GM06990 (cell line): ENCODE measurements at regions not wholly inside any gene's neighbourhood (a gene's known extent, or its start where the extent isn't known, plus 50 kb on each side); places are given as distances from the start of the nearest gene placed in this dataset.

ENCODE experiments used
- DNase-seq: peaks from one replicate; pipeline ENCODE4 v3.0.0-alpha.2; 2011; ENCODE audit not compliant: insufficient read length; ENCODE audit errors: extremely low read depth
- H3K27me3 ChIP-seq: replicated peaks from 2 replicates; pipeline ENCODE4 v1.6.0; 2011; ENCODE audit warnings: low read length; ENCODE audit not compliant: control insufficient read depth, insufficient read depth
- H3K36me3 ChIP-seq: 2 replicates; pipeline ENCODE4 v1.5.1; 2011; ENCODE audit warnings: low read length; ENCODE audit not compliant: control insufficient read depth, insufficient read depth
- H3K4me3 ChIP-seq: replicated peaks from 2 replicates; pipeline ENCODE4 v1.5.1; 2011; ENCODE audit warnings: low read depth, mild to moderate bottlenecking, control low read depth, low read length
- TF ChIP-seq, protein P1 (sequence below): IDR thresholded peaks from 2 replicates; pipeline ENCODE4 v1.5.1; 2011; ENCODE audit warnings: low read length, control low read depth, mild to moderate bottlenecking, inconsistent platforms; ENCODE audit not compliant: insufficient read depth, poor library complexity, severe bottlenecking

DNA sequence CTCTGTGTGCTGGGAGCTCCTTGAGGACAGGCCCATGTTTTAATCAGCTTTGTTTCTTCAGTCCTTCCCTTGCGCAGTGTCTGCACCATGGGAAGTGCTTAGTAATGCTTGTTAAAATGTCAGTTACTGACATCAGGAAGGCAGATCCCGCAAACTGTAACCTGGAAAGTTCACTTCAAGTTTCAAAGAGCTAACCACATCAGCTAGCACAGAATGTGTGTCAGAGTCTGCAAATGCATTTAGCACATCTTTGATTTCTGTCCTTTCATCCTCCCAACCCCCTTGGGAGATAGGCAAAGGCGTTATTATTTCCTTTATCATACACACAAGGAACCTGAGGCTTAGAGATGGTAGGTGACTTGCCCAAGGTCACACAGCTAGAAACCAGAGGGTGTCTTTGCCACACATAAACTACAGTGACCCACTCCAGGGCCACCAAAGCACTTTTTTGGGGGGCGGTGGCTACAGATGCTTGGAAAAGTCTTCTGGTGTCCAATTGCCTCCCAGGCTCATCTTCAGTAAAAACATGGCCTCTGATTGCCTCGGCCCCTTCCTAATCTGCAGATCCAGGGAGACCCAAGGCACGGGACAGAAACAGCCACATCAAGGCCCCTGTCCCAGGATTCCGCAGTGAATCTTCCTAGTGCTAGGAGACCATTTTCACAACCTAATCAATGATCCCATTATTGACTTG lies 116.2 kb upstream of the GPR26 start:
- H3K27me3 ChIP-seq: no peaks in the 10 kb centered on the region
- H3K36me3 ChIP-seq: no peaks in the 10 kb centered on the region
- TF ChIP-seq, protein P1, sequence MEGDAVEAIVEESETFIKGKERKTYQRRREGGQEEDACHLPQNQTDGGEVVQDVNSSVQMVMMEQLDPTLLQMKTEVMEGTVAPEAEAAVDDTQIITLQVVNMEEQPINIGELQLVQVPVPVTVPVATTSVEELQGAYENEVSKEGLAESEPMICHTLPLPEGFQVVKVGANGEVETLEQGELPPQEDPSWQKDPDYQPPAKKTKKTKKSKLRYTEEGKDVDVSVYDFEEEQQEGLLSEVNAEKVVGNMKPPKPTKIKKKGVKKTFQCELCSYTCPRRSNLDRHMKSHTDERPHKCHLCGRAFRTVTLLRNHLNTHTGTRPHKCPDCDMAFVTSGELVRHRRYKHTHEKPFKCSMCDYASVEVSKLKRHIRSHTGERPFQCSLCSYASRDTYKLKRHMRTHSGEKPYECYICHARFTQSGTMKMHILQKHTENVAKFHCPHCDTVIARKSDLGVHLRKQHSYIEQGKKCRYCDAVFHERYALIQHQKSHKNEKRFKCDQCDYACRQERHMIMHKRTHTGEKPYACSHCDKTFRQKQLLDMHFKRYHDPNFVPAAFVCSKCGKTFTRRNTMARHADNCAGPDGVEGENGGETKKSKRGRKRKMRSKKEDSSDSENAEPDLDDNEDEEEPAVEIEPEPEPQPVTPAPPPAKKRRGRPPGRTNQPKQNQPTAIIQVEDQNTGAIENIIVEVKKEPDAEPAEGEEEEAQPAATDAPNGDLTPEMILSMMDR: no peak
- DNase-seq: no peak
- no peak overlapping the region for H3K4me3 ChIP-seq

DNA sequence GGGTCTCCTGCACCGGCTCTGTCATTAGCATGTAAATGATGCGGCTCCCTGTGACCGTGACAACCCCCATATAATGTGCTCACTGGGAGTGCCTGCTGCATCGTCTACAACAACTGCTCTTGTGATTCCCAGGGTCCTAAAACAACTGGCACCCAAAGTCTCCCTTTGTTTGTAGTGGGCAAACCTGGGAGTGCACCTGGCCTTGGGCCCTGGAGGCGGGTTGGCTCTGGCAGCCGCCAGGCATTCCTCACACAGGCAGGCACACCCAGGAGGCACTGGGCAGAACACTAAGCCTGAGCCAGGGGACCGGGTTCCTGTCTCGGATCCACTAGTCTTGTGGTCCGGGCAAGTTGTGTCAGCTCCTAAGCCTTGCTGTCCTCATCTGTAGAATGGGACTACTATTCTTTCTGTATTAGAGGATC lies 115.5 kb upstream of the GPR26 start:
- DNase-seq: no peak
- Histone ChIP-seq H3K36me3 (no peaks in the 10 kb centered on the region), H3K27me3 (no peaks in the 10 kb centered on the region), H3K4me3 (no peak overlapping the region)
- TF ChIP-seq, protein P1: no peak

DNA sequence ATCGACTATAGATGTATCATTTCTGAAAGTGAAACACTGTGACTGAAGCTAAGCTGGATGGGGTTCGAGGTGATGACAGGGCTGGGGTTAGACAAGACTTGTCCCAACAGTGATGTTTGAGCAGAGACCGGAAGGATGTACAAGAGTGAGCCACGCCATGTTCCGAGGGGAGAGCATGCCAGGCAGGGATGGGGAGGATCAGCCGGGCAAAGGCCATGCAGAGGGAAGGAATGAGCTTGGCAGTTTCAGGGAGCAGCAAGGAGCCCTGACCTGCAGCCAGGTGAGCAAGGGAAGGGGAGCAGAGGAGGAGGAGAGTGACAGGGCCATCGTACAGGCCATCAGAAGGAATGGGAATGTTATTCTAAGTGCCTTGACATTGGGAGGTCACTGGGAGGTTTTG lies 114.9 kb upstream of the GPR26 start:
- DNase-seq: no peak
- TF ChIP-seq, protein P1: no peak
- Histone ChIP-seq H3K36me3 (no peaks in the 10 kb centered on the region), H3K4me3 (no peak overlapping the region), H3K27me3 (no peaks in the 10 kb centered on the region)

DNA sequence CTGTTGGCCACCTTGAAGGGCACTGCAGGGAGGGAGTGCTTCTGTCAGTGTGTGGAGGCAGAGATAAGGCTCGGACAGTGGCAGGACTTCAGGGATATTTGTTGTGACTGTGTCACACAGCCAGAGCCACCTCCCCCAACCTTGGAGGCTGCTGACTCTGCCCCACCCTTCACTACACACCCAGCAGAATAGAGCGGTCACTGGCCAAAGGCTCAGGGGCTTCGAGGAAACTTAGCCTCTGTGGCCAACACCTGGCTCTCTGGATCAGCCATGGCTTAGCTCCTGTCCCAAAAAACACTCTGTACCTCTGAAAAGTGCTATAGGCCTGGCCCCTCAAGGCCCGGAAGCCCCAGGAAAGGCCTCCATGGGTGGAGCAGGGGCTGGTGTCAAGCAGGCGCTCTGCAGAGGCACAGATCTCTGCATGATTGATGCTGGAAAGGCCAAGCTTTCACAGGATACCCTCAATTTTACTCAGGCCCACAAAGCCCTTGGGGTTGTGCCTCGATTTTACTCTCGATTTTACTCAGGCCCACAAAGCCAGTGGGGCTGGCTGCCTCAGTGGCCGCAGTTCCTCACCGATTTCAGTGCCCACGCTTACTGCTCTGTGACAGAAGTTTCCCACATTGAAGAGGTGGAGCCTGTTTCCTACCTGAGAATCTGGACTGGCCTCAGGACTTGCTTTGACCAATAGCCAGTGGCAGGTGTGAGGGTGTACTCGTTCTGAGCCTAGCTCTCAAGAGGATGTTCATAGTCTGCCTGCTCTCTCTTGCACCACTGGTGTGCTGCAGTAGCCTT lies 113.2 kb upstream of the GPR26 start:
- TF ChIP-seq, protein P1: no peak
- no peak overlapping the region for H3K4me3 ChIP-seq
- H3K36me3 ChIP-seq: no peaks in the 10 kb centered on the region
- peak; percentile 75 for DNase-seq
- no peaks in the 10 kb centered on the region for H3K27me3 ChIP-seq

DNA sequence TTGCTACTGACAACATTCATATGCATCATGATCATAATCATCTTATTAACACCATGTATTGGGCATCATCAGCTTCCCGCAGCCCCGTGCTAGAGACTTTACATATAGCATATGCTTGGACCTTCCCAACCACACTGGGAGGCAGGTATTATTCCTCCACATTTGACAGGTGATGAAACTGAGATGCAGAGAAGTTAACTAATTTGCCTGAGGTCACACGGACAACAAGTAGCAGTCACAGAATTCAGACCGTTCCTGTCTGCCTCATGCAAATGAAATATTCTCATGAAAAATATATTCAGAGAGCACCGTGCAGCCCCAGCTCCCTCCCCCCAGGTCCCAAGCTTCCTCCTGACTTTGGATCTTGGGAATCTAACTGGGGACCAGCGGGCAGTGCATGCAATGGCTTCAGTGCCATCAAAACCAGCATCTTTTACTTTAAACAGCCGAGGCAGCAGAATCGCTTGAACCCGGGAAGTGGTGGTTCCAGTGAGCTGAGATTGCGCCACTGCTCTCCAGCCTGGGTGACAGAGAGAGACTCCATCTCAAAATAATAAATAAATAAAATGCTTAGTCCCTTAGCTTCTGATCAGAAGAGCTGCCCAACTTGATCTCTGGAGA lies 112.2 kb upstream of the GPR26 start:
- H3K4me3 ChIP-seq: no peak overlapping the region
- DNase-seq: peak; percentile 63
- H3K36me3 ChIP-seq: no peaks in the 10 kb centered on the region
- no peaks in the 10 kb centered on the region for H3K27me3 ChIP-seq
- TF ChIP-seq, protein P1: no peak
